Brain pericyte (primary cell): ENCODE measurements at regions not wholly inside any gene's neighbourhood (a gene's known extent, or its start where the extent isn't known, plus 50 kb on each side); places are given as distances from the start of the nearest gene placed in this dataset.

Experiments used
- DNase-seq: peaks from one replicate; pipeline ENCODE4 v3.0.0-alpha.2; 2012; ENCODE audit warnings: low read depth, low spot score

GRCh38 chr1:4969556-4970129 is 315.2 kb downstream of the AJAP1 start:
- DNase-seq: no peak

GRCh38 chr1:4965346-4966075 is 311.1 kb downstream of the AJAP1 start:
- DNase-seq: no peak

DNA sequence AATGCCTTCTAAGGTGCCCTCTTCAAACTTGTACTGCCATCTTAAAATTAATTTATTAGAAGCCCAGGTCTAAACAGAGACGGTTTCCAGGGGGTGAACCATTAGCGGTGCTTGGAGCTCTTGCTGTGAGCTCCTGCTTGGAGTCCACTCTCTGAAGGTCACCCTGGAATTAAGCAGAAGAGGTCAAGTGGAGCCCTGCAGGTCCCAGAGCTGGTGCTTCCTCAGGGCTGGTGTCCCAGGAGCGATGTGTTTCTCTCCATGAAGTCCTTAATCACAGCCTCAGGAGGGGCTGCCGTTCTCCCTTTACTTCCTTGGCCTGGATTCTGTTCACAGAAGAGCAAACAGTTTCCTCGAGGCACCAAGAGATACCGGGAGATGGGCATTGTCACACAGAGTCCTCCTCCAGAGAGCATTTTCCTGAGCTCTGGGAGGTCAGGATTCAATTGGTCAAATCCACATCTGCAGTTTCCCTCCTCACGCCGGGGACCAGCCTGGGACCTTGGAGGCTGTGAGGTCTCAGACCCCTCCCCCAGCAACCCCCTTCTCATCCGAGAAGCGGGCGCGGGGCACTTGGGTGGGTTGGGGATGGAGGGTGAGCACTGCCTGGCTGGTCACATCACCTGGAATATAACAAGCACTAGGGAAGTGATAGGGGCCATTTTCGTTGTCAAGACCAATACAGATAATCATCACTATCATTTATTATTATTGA is 310.4 kb downstream of the AJAP1 start:
- DNase-seq: no peak

GRCh38 chr1:4963251-4963650 is 308.8 kb downstream of the AJAP1 start:
- no peak for DNase-seq

DNA sequence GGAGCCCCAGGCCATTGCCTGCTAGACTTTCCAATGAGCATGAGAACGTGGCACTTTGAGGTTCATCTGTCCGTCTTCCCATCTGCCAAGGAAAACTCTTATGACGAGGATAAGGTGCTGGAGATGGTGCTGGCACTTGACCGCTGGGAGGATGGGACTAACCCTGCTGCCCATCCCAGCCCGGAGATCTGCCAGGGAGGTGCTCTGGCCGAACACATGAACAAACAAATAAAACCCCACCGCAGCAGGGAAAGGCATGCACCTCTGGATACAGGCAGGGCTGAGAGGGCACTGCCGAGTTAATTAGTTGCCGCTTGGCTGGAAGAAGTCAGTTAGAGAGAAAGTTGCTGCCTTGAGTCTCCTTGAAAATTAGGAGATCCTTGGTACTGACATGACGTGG is 308.4 kb downstream of the AJAP1 start:
- DNase-seq: no peak

GRCh38 chr1:4961935-4962645 is 307.7 kb downstream of the AJAP1 start:
- DNase-seq: no peak

DNA sequence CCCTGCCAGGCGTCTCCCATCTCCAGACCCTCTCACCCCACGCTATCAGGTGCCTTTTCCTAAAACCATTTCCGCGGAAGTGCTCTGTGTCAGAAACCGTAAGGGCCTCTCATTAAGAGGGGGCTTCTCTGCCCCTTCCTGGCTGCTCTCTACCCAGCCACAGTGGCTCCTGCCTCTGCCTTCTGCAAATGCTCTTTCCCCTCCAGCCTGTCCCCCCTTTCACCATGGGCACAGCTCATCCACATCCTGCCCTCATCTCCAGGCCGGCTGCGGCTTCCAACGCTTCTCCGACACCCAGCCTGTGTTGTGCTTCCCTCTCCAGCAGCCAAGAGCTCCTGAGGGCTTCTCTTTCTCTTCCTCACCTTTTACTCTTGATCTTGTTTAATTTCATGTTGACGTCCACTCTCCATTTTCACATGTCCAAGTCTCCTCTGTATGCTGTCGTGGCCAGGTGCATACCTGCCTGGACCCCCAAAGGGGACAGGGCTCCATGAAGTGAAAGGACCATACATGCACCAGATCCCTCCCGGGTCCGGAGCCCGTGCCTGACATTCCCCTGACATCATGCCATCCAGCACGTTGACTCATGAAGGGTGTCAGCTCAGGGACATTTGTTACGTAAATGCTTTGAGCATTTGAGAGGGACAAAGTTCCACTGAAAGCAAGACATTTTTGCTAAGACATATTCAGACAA is 306.5 kb downstream of the AJAP1 start:
- DNase-seq: no peak

DNA sequence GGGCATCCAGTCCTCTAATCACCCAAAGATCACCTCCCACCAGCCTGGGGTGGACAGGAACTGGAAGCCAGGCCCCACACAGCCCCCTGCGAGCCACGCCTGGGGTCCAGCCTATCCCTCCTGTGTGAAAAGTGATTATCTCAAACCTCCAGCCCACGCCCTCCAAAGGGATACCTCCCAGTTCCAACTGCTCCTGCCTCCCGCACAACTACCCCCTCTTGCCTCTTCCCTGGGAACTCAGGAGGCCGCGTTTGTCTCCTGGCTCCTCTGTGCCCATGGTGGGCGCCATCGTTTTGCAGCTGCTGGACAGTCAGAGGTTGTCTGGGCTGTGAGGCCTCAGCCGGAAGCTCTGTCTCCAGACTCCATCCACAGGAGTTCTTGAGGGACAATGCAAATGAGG is 305.9 kb downstream of the AJAP1 start:
- no peak for DNase-seq

DNA sequence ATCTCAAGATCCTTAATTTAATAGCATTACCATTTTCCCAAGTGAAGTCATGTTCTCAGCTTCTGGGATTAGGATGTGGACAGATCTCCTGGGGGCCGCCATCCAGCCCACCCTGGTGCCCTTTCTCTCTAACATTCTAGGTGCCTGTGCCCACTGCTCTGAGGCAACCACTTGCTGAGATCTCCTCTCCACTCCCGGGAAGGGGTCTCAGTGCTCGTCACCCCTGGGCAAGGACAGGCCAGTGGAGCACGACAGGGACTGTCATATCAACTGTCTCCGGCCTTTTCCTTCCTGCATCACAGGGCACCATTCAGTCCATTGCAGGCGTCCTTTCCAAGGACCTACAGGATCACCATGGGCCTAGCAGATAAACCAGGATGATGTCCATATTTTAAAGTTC is 304.8 kb downstream of the AJAP1 start:
- DNase-seq: no peak

DNA sequence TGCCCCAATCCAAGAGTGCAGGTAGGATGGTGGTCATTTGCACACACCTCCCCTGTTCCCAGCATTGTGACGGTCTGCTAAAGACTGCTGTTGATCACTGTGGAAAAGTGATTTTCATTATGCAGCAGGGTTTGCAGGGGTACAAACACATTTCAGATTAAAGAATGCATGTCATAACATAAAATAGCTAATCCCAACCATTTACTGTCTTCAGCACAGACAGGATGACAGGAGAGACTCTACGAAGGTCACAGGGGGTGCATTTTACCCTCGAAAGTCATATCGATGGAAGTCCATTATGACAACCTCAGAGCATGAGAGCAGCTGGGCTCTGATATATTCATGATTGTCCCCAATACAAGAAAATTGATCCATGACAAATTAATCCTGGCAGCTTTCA is 302.6 kb downstream of the AJAP1 start:
- no peak for DNase-seq

DNA sequence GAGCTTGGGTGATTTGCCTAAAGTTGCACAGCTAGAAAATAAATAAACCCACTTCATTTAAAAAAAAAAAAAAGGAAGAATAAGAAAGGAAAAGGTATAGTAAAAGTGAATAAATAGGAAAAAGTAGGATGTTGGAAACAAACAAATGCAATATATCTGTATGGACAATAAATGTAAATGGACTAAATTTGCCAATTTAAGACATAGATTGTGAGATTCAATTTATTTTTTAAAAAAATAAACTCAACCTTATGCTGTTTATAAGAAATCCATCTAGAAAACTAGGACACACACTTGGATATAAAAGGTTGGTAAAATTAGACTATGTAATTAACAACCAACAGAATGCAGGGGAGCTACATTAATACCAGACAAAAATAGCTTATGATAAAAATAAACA is 300.0 kb downstream of the AJAP1 start:
- DNase-seq: no peak

DNA sequence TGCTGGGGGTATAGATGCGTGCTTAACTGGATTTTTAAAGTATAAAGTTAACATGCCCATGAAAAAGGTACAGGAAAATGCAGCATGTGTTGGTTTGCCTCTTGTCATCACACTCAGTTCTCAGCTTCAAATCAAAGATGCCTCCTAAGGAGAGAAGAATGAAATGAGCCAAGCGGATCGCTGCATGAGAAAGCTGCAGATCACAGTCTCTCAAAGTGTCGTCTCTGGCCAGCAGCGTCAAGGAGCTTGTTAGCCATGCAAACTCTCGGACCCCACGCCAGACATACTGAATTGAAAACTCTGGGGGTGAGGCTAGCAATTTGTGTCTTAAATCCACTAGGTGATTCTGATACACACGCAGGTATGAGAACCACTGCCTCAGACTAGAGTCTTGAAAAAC is 297.2 kb downstream of the AJAP1 start:
- no peak for DNase-seq

GRCh38 chr1:4946343-4946742 is 291.9 kb downstream of the AJAP1 start:
- DNase-seq: no peak

DNA sequence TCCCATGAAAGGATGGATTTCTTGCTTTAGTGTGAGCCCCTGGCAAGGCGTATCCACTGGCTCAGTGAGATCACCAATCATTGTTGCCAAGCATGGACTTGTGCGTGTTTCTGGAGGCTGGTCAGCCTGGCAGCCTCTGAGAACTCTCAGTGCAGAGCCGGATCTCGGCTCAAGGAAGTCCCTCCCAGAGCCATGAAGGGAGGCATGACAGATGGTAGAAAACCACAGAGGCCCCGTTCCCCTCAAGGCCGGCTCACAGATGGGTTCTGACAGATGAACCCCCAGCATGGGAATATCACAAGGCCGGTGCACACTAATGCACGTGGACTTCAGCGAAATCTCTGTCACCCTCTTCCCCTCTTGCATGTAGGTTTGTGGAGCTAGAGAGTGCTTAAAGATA is 290.5 kb downstream of the AJAP1 start:
- no peak for DNase-seq

DNA sequence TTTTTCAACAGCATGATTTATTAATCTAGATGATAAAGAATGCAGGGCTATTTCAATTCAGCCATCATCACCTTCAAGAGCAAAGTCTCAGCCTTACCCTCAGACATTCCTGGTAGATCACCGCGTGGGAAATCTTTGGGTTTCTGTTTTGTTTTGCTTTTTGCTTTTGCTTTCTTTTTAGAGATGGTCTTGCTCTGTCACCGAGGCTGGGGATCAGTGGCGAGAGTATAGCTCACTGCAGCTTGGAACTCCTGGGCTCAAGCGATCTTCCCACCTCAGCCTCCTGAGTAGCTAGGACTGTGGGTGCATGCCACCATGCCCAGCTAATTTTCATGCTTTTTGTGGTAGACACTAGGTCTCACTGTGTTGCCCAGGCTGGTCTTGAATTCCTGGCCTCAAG is 289.7 kb downstream of the AJAP1 start:
- no peak for DNase-seq

GRCh38 chr1:4939266-4939665 is 284.9 kb downstream of the AJAP1 start:
- DNase-seq: no peak

DNA sequence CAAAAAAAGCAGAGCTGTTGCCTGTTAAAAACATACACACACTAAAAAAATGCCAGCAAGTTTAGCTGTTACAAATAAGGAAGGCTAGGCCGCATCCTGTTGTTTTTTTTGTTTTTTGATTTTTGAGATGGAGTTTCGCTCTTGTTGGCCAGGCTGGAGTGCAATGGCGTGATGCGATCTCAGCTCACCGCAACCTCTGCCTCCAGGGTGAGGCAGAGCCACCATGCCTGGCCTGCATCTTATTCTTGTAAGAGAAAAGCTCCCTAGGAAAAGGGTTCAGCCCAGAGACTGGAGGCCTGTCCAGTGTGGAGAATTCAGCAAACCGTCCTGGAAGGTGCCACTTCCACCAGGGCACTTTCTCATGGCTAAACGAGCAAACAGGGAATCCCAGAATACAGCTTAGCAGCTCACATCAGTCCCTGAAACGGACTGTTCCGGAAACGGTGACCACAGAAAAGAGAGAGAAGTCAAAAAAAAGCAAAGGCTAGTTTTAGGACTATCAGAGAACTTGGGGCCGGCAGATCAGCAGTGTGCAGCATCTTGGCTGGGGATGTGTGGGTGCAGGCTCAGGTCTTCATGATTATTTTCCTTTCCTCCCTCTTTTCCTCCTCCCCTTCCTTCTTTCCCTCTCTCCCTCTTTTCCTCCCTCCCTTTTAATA is 283.6 kb downstream of the AJAP1 start:
- no peak for DNase-seq

DNA sequence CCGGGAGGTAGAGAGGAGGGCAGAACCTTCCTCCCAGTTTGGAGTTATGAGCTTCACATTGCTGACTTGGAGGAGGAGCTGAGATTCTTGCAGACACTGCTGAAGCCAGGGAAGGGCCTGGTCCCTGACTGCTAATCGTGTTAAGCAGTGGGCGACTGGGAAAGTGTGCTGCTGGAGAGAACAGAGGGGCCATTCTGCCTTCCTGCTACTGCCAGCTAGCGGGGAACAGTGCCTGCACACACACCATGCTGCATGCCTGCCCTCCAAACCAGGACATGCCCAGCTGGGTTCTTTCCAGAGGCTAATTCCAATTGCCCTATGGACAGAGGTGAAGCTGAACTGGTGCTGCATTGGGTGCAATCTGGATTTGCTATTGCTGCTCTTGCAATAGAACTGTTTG is 281.4 kb downstream of the AJAP1 start:
- no peak for DNase-seq

- DNase-seq: no peak
Measured at GRCh38 chr1:4933232-4933631, 278.8 kb downstream of the AJAP1 start.

GRCh38 chr1:4932311-4933030 is 278.1 kb downstream of the AJAP1 start:
- DNase-seq: no peak

DNA sequence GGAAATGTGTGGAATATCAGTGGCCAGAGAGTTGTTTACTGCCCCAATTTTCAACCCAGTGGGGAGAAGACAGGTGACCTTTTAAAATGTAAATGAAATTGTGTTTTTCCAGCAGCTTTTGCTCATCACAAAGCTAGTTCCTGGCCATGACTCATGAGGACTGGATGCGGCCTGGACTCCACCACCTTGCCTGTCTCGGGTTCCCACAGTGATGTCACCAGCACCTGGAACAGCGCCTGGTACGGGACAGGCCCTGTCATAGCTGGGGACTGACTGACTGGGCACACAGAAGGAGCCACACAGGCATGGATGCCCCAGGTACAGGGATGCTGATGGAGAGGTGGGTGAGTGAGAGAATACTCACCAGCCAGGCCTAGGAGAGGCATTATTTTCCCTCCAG is 277.1 kb downstream of the AJAP1 start:
- DNase-seq: no peak
